ENCODE measurements at regions not wholly inside any gene's neighbourhood (a gene's known extent, or its start where the extent isn't known, plus 50 kb on each side); places are given as distances from the start of the nearest gene placed in this dataset.

GRCh38 chr5:45098483-45098882 is 289.7 kb downstream of the MRPS30 start:
- Histone ChIP-seq H3K4me1 (ENCODE audit: low read depth) (no peaks in the 10 kb centered on the region), H3K4me3 (no peak overlapping the region), H3K36me3 (ENCODE audit: low read depth) (no peaks in the 10 kb centered on the region), H3K9me3 (no peaks in the 10 kb centered on the region)
- intact Hi-C loops (cut with DNase I, micrococcal nuclease) = no loop called here
- ATAC-seq = no peak
- TF ChIP-seq, protein P1, sequence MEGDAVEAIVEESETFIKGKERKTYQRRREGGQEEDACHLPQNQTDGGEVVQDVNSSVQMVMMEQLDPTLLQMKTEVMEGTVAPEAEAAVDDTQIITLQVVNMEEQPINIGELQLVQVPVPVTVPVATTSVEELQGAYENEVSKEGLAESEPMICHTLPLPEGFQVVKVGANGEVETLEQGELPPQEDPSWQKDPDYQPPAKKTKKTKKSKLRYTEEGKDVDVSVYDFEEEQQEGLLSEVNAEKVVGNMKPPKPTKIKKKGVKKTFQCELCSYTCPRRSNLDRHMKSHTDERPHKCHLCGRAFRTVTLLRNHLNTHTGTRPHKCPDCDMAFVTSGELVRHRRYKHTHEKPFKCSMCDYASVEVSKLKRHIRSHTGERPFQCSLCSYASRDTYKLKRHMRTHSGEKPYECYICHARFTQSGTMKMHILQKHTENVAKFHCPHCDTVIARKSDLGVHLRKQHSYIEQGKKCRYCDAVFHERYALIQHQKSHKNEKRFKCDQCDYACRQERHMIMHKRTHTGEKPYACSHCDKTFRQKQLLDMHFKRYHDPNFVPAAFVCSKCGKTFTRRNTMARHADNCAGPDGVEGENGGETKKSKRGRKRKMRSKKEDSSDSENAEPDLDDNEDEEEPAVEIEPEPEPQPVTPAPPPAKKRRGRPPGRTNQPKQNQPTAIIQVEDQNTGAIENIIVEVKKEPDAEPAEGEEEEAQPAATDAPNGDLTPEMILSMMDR (IDR thresholded peaks at IDR 0.05) = no peak
- DNase-seq = no peak

GRCh38 chr5:45101146-45101545 is 292.4 kb downstream of the MRPS30 start:
- Histone ChIP-seq H3K36me3 (ENCODE audit: low read depth) (no peaks in the 10 kb centered on the region), H3K4me1 (ENCODE audit: low read depth) (no peaks in the 10 kb centered on the region), H3K4me3 (no peak overlapping the region), H3K9me3 (no peaks in the 10 kb centered on the region)
- TF ChIP-seq, protein P1 (IDR thresholded peaks at IDR 0.05) = no peak
- no peak for ATAC-seq
- no peak for DNase-seq
- intact Hi-C loops (cut with DNase I, micrococcal nuclease) = no loop called here

DNA sequence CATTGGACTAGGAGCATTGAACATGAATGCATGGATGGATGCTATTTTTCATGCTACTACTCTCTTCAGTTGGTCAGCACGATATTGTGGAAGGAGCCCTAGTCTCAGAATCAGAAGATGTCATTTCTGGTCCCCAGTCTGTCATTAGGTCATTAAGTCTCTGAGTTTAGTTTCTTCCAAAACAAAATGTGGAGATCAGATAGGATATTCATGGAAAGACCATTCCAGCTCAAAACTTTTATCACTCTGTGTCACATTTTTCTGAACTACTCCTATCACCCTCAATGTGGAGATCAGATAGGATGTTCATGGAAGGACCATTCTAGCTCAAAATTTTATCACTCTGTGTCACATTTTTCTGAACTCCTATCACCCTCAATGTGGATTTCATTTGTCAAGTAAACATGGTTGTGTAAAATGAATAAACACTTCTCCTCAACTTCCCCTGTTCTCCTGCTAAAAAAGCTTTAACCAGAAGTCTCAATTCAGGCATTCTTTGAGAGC is 296.8 kb downstream of the MRPS30 start:
- Histone ChIP-seq H3K9me3 (no peaks in the 10 kb centered on the region), H3K36me3 (ENCODE audit: low read depth) (no peaks in the 10 kb centered on the region), H3K4me3 (no peak overlapping the region), H3K4me1 (ENCODE audit: low read depth) (no peaks in the 10 kb centered on the region)
- TF ChIP-seq, protein P1 (IDR thresholded peaks at IDR 0.05) = no peak
- ATAC-seq (no peak), DNase-seq (no peak)
- intact Hi-C loops (cut with DNase I, micrococcal nuclease) = no loop called here

- TF ChIP-seq, protein P1 (IDR thresholded peaks at IDR 0.05) = no peak
- intact Hi-C loops (cut with DNase I, micrococcal nuclease) = no loop called here
- no peak for ATAC-seq
- no peaks in the 10 kb centered on the region for H3K9me3 ChIP-seq
- H3K4me3 ChIP-seq = no peak overlapping the region
- H3K4me1 ChIP-seq (ENCODE audit: low read depth) = no peaks in the 10 kb centered on the region
- no peaks in the 10 kb centered on the region for H3K36me3 ChIP-seq (ENCODE audit: low read depth)
- DNase-seq = no peak
These were observed 300.3 kb downstream of the MRPS30 start for GRCh38 chr5:45109062-45109461.

- Histone ChIP-seq H3K9me3 (no peaks in the 10 kb centered on the region), H3K36me3 (ENCODE audit: low read depth) (no peaks in the 10 kb centered on the region), H3K4me1 (ENCODE audit: low read depth) (no peaks in the 10 kb centered on the region), H3K4me3 (no peak overlapping the region)
- DNase-seq (no peak), ATAC-seq (no peak)
- intact Hi-C loops (cut with DNase I, micrococcal nuclease) = no loop called here
- TF ChIP-seq, protein P1 (IDR thresholded peaks at IDR 0.05) = no peak
These were observed 300.9 kb downstream of the MRPS30 start for GRCh38 chr5:45109636-45110035.

GRCh38 chr5:45110399-45110798 is 301.7 kb downstream of the MRPS30 start:
- H3K36me3 ChIP-seq (ENCODE audit: low read depth) = no peaks in the 10 kb centered on the region
- intact Hi-C loops (cut with DNase I, micrococcal nuclease) = no loop called here
- no peak for DNase-seq
- H3K4me1 ChIP-seq (ENCODE audit: low read depth) = no peaks in the 10 kb centered on the region
- H3K4me3 ChIP-seq = no peak overlapping the region
- TF ChIP-seq, protein P1 (IDR thresholded peaks at IDR 0.05) = no peak
- H3K9me3 ChIP-seq = no peaks in the 10 kb centered on the region
- no peak for ATAC-seq

Measured in mucosa of descending colon (tissue), 3 donors.